AG04450 (cell line): ENCODE measurements at regions not wholly inside any gene's neighbourhood (a gene's known extent, or its start where the extent isn't known, plus 50 kb on each side); places are given as distances from the start of the nearest gene placed in this dataset.

Experiments used
- CTCF ChIA-PET: fragments of 300-600, 350-600 bp; formaldehyde crosslinking; extraction: SDS; loops from one replicate; lab custom pipeline; 2022; ENCODE audit warnings: antibody characterized with exemption, inconsistent platforms; lab: Charles Lee
- POLR2A ChIA-PET: fragments of 350-600 bp; formaldehyde crosslinking; extraction: SDS; loops from one replicate; lab custom pipeline; 2021; ENCODE audit warnings: antibody characterized with exemption, inconsistent platforms; lab: Yijun Ruan, JAX
- DNase-seq: peaks from one replicate; pipeline ENCODE4 v3.0.0-alpha.2; 2011; ENCODE audit warnings: low read depth, low spot score
- H3K27ac ChIP-seq: one replicate; pipeline ENCODE4 v1.5.1; 2012; ENCODE audit warnings: low read depth, low read length, control low read depth
- H3K27me3 ChIP-seq: one replicate; pipeline ENCODE4 v1.6.0; 2012; ENCODE audit warnings: low read length; ENCODE audit not compliant: control insufficient read depth, insufficient read depth
- H3K4me3 ChIP-seq: 2 replicates; pipeline ENCODE4 v1.5.1; 2011; ENCODE audit warnings: mild to moderate bottlenecking, low read depth, low read length, control low read depth
- H3K9me3 ChIP-seq: 2 replicates; pipeline ENCODE4 v1.5.1; 2012; ENCODE audit warnings: low read length; ENCODE audit not compliant: control insufficient read depth, insufficient read depth
- CTCF ChIP-seq: IDR thresholded peaks from 2 replicates; pipeline ENCODE4 v1.5.1; 2011; ENCODE audit warnings: low read depth, low read length, control low read depth, inconsistent platforms

GRCh38 chr11:113587308-113587739, 112.1 kb upstream of the DRD2 start:
- ChIA-PET POLR2A (no interaction called here), CTCF (no interaction called here)
- Histone ChIP-seq H3K4me3 (no peak overlapping the region), H3K27me3 (no peaks in the 10 kb centered on the region), H3K9me3 (no peaks in the 10 kb centered on the region), H3K27ac (no peak overlapping the region)
- no peak for DNase-seq
- TF ChIP-seq CTCF = no peak

- no peak for DNase-seq
- no peak for TF ChIP-seq CTCF
- no peak overlapping the region for H3K4me3 ChIP-seq
- ChIA-PET CTCF (no interaction called here), POLR2A (no interaction called here)
- H3K27ac ChIP-seq = no peak overlapping the region
- no peaks in the 10 kb centered on the region for H3K9me3 ChIP-seq
- no peaks in the 10 kb centered on the region for H3K27me3 ChIP-seq
Measured at GRCh38 chr11:113584371-113584770, 109.2 kb upstream of the DRD2 start.

- no peaks in the 10 kb centered on the region for H3K9me3 ChIP-seq
- POLR2A ChIA-PET = interaction anchor here (0.5 kb wide), 1 partner anchor 11 kb away, joined by 9 read pairs; no protein-coding TSS in a partner anchor
- TF ChIP-seq CTCF = no peak
- H3K27ac ChIP-seq = no peak overlapping the region
- CTCF ChIA-PET = no interaction called here
- no peak for DNase-seq
- no peaks in the 10 kb centered on the region for H3K27me3 ChIP-seq
- no peak overlapping the region for H3K4me3 ChIP-seq
Measured at GRCh38 chr11:113581713-113582112, 106.5 kb upstream of the DRD2 start.

GRCh38 chr11:113579292-113579940, 104.2 kb upstream of the DRD2 start:
- Histone ChIP-seq H3K27ac (no peak overlapping the region), H3K4me3 (no peak overlapping the region), H3K9me3 (no peaks in the 10 kb centered on the region), H3K27me3 (no peaks in the 10 kb centered on the region)
- TF ChIP-seq CTCF = no peak
- DNase-seq = no peak
- POLR2A ChIA-PET = no interaction called here
- CTCF ChIA-PET = no interaction called here

- Histone ChIP-seq H3K27me3 (no peaks in the 10 kb centered on the region), H3K9me3 (no peaks in the 10 kb centered on the region), H3K27ac (no peak overlapping the region), H3K4me3 (no peak overlapping the region)
- no peak for DNase-seq
- ChIA-PET CTCF (no interaction called here), POLR2A (no interaction called here)
- TF ChIP-seq CTCF = no peak
Measured at GRCh38 chr11:113578715-113579250, 103.6 kb upstream of the DRD2 start.
